G401 (cell line): ENCODE measurements at regions not wholly inside any gene's neighbourhood (a gene's known extent, or its start where the extent isn't known, plus 50 kb on each side); places are given as distances from the start of the nearest gene placed in this dataset.
"Not testable (repeated sequence)": the region's sequence is repeated elsewhere in the genome, so short reads cannot be mapped to it uniquely, and the experiment has no call there.

Experiments
- DNase-seq: peaks from one replicate; pipeline ENCODE4 v3.0.0-alpha.2; 2015; ENCODE audit warnings: low spot score
- in situ Hi-C: cut with HindIII; loops from 2 replicates; pipeline ENCODE4 v1.10.0; 2016; ENCODE audit warnings: low sequenced_read_pairs, mixed read lengths

- DNase-seq = no peak
- in situ Hi-C loops = no loop called here
Observed at GRCh38 chr20:52017669-52018317, 173.8 kb downstream of the ZFP64 start.

GRCh38 chr20:52016022-52016421, 175.6 kb downstream of the ZFP64 start:
- in situ Hi-C loops = no loop called here
- DNase-seq = no peak

GRCh38 chr20:52015155-52015554, 176.4 kb downstream of the ZFP64 start:
- no peak for DNase-seq
- in situ Hi-C loops = no loop called here

GRCh38 chr20:52012079-52012478, 179.5 kb downstream of the ZFP64 start:
- in situ Hi-C loops = no loop called here
- DNase-seq = no peak

GRCh38 chr20:52011093-52011492, 180.5 kb downstream of the ZFP64 start:
- in situ Hi-C loops = no loop called here
- DNase-seq = no peak

- DNase-seq = no peak
- in situ Hi-C loops = no loop called here
Observed at GRCh38 chr20:52010541-52010940, 181.0 kb downstream of the ZFP64 start.

GRCh38 chr20:52008874-52009273, 182.7 kb downstream of the ZFP64 start:
- in situ Hi-C loops = no loop called here
- DNase-seq = no peak

GRCh38 chr20:52004715-52005114, 186.9 kb downstream of the ZFP64 start:
- in situ Hi-C loops = no loop called here
- no peak for DNase-seq

- in situ Hi-C loops = no loop called here
- DNase-seq = no peak
Observed at GRCh38 chr20:52004018-52004417, 187.6 kb downstream of the ZFP64 start.

GRCh38 chr20:52003415-52003814, 188.2 kb downstream of the ZFP64 start:
- in situ Hi-C loops = no loop called here
- DNase-seq = no peak

- DNase-seq = no peak
- in situ Hi-C loops = no loop called here
Observed at GRCh38 chr20:52001999-52002666, 189.4 kb downstream of the ZFP64 start.

GRCh38 chr20:51997281-51997936, 194.2 kb downstream of the ZFP64 start:
- DNase-seq, in situ Hi-C loops: not testable (repeated sequence)

GRCh38 chr20:51995551-51995951, 193.2 kb upstream of the SALL4 start:
- DNase-seq = no peak
- in situ Hi-C loops = no loop called here

GRCh38 chr20:51994751-51995417, 192.6 kb upstream of the SALL4 start:
- in situ Hi-C loops = no loop called here
- no peak for DNase-seq

GRCh38 chr20:51987812-51988211, 185.5 kb upstream of the SALL4 start:
- no peak for DNase-seq
- in situ Hi-C loops = no loop called here

GRCh38 chr20:51985013-51985415, 182.7 kb upstream of the SALL4 start:
- DNase-seq = no peak
- in situ Hi-C loops = no loop called here

GRCh38 chr20:51980277-51980676, 178.0 kb upstream of the SALL4 start:
- DNase-seq = no peak

GRCh38 chr20:51979226-51979625, 176.9 kb upstream of the SALL4 start:
- no peak for DNase-seq
- in situ Hi-C loops = no loop called here

More at GRCh38 chr20:51980277-51980676, 178.0 kb upstream of the SALL4 start:
- in situ Hi-C loops = no loop called here

- in situ Hi-C loops = no loop called here
Observed at GRCh38 chr20:51978070-51978501, 175.8 kb upstream of the SALL4 start.

GRCh38 chr20:51972056-51972455, 169.7 kb upstream of the SALL4 start:
- no peak for DNase-seq
- in situ Hi-C loops = no loop called here

More at GRCh38 chr20:51978070-51978501, 175.8 kb upstream of the SALL4 start:
- no peak for DNase-seq
